Adrenal gland (tissue), 9 donors: ENCODE measurements at regions not wholly inside any gene's neighbourhood (a gene's known extent, or its start where the extent isn't known, plus 50 kb on each side); places are given as distances from the start of the nearest gene placed in this dataset.

ENCODE experiments used
- DNase-seq, 7 donors: peaks; one replicate each; pipeline ENCODE4 v3.0.0-alpha.2; 2019 to 2020
- H3K27ac ChIP-seq, 5 donors: fragments of 200-600 bp; sonication (generic) in 4 of 5; 1 replicate in 3 of 5; 2 replicates in 2 of 5; pipeline versions ENCODE4 v1.5.1 to v1.8.0; 2016 to 2020; ENCODE audit warnings: mild to moderate bottlenecking in 1 of 5
- H3K27me3 ChIP-seq: fragments of 200-600 bp; 2 replicates; pipeline ENCODE4 v1.8.0; 2021
- H3K36me3 ChIP-seq, 2 donors: fragments of 200-600 bp; replicated peaks in 1 of 2; 1 replicate in 1 of 2; 2 replicates in 1 of 2; pipeline versions ENCODE4 v1.5.1 to v1.8.0; 2018 to 2022
- H3K4me1 ChIP-seq, 2 donors: fragments of 200-600 bp; replicated peaks in 1 of 2; 1 replicate in 1 of 2; 2 replicates in 1 of 2; pipeline versions ENCODE4 v1.5.1 to v1.8.0; 2018 to 2021
- H3K4me3 ChIP-seq, 4 donors: fragments of 200-600 bp; sonication (generic) in 3 of 4; one replicate each; pipeline ENCODE4 v1.5.1; 2016 to 2018
- H3K9me3 ChIP-seq, 3 donors: fragments of 200-600 bp; sonication (generic) in 1 of 3; replicated peaks in 1 of 3; 1 replicate in 2 of 3; 2 replicates in 1 of 3; pipeline versions ENCODE4 v1.5.1 to v1.8.0; 2016 to 2021
- POLR2A ChIP-seq, 2 donors: fragments of 450-650 bp; IDR thresholded peaks; one replicate each; pipeline ENCODE4 v1.6.1; 2017; ENCODE audit warnings: antibody characterized with exemption in 2 of 2, mild to moderate bottlenecking in 2 of 2, moderate library complexity in 1 of 2
- WGBS, 4 donors: extraction: QIAGEN DNeasy Blood & Tissue Kit in 2 of 4; methylation state at CpG; one replicate each; pipeline versions ENCODE4 v1.1.5 to v1.1.7; 2013 to 2017; 5-methylcytosine and 5-hydroxymethylcytosine counted together
- intact Hi-C, 2 donors: fragments of 100-400 bp; cut with DNase I; formaldehyde crosslinking; loops; one replicate each; pipeline versions ENCODE4 v1.14.1 to v1.15.0; 2022 to 2023
- TF ChIP-seq, protein P1 (sequence below), 6 experiments: fragments of 450-650 bp in 4 of 6; fragments of 200-600 bp in 2 of 6; sonication (generic) in 1 of 6; IDR thresholded peaks; 1 replicate in 5 of 6; 2 replicates in 1 of 6; pipeline versions ENCODE4 v1.5.1 to v1.8.0; 2016 to 2021; ENCODE audit warnings: antibody characterized with exemption in 6 of 6, mild to moderate bottlenecking in 2 of 6, moderate library complexity in 1 of 6
- donor health status: healthy with polysubstance abuse.
- donor health status: Bipolar disorder and iron deficiency.
- donor health status: DM: yes; HTN: yes; CAD: no.
- donor health status: DM: no; HTN: no; CAD: no.
- donor health status: DM: no; HTN: no; CAD: no.

DNA sequence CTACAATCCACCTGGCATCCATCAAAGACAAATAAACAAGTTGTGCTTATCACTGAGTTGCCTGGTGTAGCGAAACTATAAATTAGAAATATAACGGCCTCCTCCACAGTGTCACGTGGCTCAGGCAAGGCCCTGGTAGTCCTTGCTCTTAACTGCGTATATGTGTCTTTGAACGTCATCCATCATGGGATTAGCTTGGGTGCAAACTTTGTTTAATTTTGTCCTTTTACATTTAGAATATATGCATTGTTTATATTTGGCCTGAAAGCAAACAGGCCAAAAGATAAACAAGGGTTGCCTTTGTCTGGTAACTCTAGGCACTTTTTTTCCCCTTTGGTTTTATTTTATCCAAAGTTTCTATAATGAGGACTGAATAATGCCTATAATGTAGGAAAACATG, 184.9 kb downstream of the KIT start:
- TF ChIP-seq, protein P1, sequence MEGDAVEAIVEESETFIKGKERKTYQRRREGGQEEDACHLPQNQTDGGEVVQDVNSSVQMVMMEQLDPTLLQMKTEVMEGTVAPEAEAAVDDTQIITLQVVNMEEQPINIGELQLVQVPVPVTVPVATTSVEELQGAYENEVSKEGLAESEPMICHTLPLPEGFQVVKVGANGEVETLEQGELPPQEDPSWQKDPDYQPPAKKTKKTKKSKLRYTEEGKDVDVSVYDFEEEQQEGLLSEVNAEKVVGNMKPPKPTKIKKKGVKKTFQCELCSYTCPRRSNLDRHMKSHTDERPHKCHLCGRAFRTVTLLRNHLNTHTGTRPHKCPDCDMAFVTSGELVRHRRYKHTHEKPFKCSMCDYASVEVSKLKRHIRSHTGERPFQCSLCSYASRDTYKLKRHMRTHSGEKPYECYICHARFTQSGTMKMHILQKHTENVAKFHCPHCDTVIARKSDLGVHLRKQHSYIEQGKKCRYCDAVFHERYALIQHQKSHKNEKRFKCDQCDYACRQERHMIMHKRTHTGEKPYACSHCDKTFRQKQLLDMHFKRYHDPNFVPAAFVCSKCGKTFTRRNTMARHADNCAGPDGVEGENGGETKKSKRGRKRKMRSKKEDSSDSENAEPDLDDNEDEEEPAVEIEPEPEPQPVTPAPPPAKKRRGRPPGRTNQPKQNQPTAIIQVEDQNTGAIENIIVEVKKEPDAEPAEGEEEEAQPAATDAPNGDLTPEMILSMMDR (IDR thresholded peaks at IDR 0.05) = no peak
- TF ChIP-seq POLR2A (IDR thresholded peaks at IDR 0.05) = no peak
- Histone ChIP-seq H3K4me3 (no peak overlapping the region), H3K27ac (no peak overlapping the region)

DNA sequence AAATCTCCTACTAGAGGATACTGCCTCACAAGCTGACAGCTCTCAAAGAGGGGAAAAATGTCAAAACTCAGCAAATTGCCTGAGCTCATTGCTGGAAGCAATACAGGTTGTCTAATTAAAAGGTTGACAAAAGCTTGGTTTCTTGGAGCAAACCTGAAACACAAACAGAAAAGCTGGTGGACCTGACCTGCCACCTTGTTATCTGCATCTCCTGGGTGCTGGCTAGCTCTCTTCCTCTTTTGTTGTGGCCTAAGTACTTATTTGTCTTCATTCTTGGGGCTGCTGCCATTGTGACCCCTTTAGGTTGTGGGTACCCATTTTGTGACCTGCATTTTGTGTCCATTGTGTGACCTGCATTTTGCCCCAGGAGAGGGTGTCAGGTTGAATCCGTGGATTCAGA, 184.5 kb downstream of the KIT start:
- Histone ChIP-seq H3K4me1 (no peaks in the 10 kb centered on the region), H3K27me3 (no peaks in the 10 kb centered on the region), H3K9me3 (no peaks in the 10 kb centered on the region), H3K27ac (no peak overlapping the region), H3K36me3 (no peaks in the 10 kb centered on the region), H3K4me3 (no peak overlapping the region)
- intact Hi-C loops = no loop called here
- no peak for DNase-seq
- TF ChIP-seq, protein P1 (IDR thresholded peaks at IDR 0.05) = no peak
- TF ChIP-seq POLR2A (IDR thresholded peaks at IDR 0.05) = no peak
- 82 to 100% (median 84%) methylated on average over 1 of the region's 1 CpG for WGBS, 4 donors

More for the DNA sequence above, 184.9 kb downstream of the KIT start:
- 78 to 89% (median 83%) methylated on average over 5 of the region's 5 CpGs for WGBS, 4 donors
- Histone ChIP-seq H3K36me3 (no peaks in the 10 kb centered on the region), H3K4me1 (no peaks in the 10 kb centered on the region), H3K9me3 (no peaks in the 10 kb centered on the region), H3K27me3 (no peaks in the 10 kb centered on the region)
- no peak for DNase-seq
- intact Hi-C loops = no loop called here

DNA sequence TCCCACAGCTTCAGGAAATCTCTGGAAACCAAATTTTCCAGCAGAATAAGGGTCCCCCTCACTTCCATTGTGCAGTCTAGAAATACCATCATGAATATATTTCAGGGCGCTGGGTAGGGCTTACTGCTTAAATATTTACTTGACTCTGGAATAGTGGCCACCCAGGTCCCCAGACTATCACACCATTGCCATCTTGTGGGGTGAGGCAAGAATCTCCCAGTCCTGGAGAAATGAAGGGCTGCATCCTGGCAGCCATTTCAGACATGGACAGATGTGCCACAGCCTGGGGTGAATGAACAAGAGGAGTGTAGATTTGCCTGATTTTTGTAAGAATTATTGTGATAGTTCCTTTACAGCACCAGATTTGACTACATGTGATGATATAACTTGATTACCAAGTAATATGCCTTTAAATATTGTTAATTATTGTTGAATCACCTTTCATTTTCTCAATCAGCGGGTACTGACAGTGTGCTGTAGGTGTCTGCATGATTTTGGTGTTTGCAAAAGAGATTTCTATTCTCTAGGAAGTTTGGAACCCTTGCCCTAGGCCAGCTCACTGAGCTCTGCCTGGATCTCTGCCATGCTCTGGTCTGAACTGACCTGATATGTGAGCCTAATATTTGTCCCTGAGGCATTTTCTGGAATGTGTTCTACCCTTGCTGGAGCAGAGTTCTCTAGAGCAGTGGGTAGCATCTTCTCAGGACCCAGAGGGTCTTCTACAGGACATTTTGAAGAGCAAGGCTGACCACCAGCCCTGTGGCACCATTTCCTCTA, 183.4 kb downstream of the KIT start:
- H3K27ac ChIP-seq = no peak overlapping the region
- TF ChIP-seq, protein P1 (IDR thresholded peaks at IDR 0.05) = no peak
- no peak for TF ChIP-seq POLR2A (IDR thresholded peaks at IDR 0.05)
- H3K4me3 ChIP-seq = no peak overlapping the region
- H3K4me1 ChIP-seq = no peaks in the 10 kb centered on the region
- no peaks in the 10 kb centered on the region for H3K36me3 ChIP-seq
- no peaks in the 10 kb centered on the region for H3K27me3 ChIP-seq
- intact Hi-C loops = no loop called here
- WGBS, 4 donors = 72 to 93% (median 79%) methylated on average over 2 of the region's 2 CpGs
- peak in 1 of 7 donors; percentile 15 for DNase-seq
- H3K9me3 ChIP-seq = no peaks in the 10 kb centered on the region

DNA sequence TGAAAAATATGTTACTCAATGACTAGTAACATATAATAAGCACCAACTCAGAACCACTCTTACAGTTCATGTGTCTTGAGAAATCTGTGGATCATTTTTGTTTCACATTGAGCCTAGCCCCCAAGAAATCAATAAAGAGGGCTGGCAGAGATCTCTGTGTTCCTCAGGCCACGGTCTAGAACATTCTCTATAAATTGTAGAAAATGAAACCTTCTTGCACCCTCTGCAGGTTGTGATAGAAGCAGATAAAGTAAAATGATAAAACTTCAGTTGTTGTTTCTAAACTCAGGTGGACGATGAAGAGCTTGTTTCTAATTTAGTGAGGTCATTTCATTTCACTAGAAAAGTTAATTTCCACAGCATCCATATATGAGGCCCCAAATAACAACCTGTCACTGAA, 182.7 kb downstream of the KIT start:
- no peak overlapping the region for H3K4me3 ChIP-seq
- no peak overlapping the region for H3K27ac ChIP-seq
- 60 to 75% (median 67%) methylated on average over 2 of the region's 2 CpGs for WGBS, 4 donors
- no peaks in the 10 kb centered on the region for H3K36me3 ChIP-seq
- H3K9me3 ChIP-seq = no peaks in the 10 kb centered on the region
- TF ChIP-seq, protein P1 (IDR thresholded peaks at IDR 0.05) = no peak
- no peak for TF ChIP-seq POLR2A (IDR thresholded peaks at IDR 0.05)
- intact Hi-C loops = no loop called here
- no peaks in the 10 kb centered on the region for H3K4me1 ChIP-seq
- DNase-seq = no peak
- H3K27me3 ChIP-seq = no peaks in the 10 kb centered on the region
